ENCODE measurements at regions not wholly inside any gene's neighbourhood (a gene's known extent, or its start where the extent isn't known, plus 50 kb on each side); places are given as distances from the start of the nearest gene placed in this dataset.

GRCh38 chr22:47335958-47336357 is 573.5 kb downstream of the TBC1D22A start:
- no peak for TF ChIP-seq MYPOP (CRISPR knock-in tag; IDR thresholded peaks at IDR 0.05)
- TF ChIP-seq SNRNP70 (IDR thresholded peaks at IDR 0.05; ENCODE audit: low read depth, low read length) = no peak
- TF ChIP-seq ZNF253 (CRISPR knock-in tag; IDR thresholded peaks at IDR 0.05; ENCODE audit: borderline replicate concordance) = no peak
- TF ChIP-seq ZFP41 (CRISPR knock-in tag; IDR thresholded peaks at IDR 0.05; ENCODE audit: borderline replicate concordance) = no peak

Data from HepG2 (cell line).